CD4-positive, alpha-beta T cell treated with Interleukin-15 for 4 hours (primary cell): ENCODE measurements at regions not wholly inside any gene's neighbourhood (a gene's known extent, or its start where the extent isn't known, plus 50 kb on each side); places are given as distances from the start of the nearest gene placed in this dataset.
"Not testable (repeated sequence)": the region's sequence is repeated elsewhere in the genome, so short reads cannot be mapped to it uniquely, and the experiment has no call there.

Experiments used
- DNase-seq: peaks from one replicate; pipeline ENCODE4 v3.0.0-alpha.2; 2020; ENCODE audit warnings: low spot score

- DNase-seq: not testable (repeated sequence)
These were observed 137.0 kb downstream of the USP46 start for GRCh38 chr4:52522093-52522492.

- no peak for DNase-seq
These were observed 129.1 kb downstream of the USP46 start for GRCh38 chr4:52529983-52530382.

GRCh38 chr4:52535793-52536192, 123.3 kb downstream of the USP46 start:
- no peak for DNase-seq
